OCI-LY3 (cell line): ENCODE measurements at regions not wholly inside any gene's neighbourhood (a gene's known extent, or its start where the extent isn't known, plus 50 kb on each side); places are given as distances from the start of the nearest gene placed in this dataset.

ENCODE experiments used
- H2AFZ ChIP-seq: fragments of 200-600, 300-600 bp; shearing (Covaris generic); 2 replicates; pipeline ENCODE4 v1.6.0; 2014; ENCODE audit warnings: antibody characterized with exemption, low read depth, low read length
- H3K27ac ChIP-seq: fragments of 200-600, 300-600 bp; sonication (generic); 2 replicates; pipeline ENCODE4 v1.5.1; 2014; ENCODE audit warnings: mild to moderate bottlenecking, low read length, moderate library complexity, mixed read lengths
- H3K27me3 ChIP-seq: fragments of 200-600, 300-600 bp; sonication (generic); 2 replicates; pipeline ENCODE4 v1.6.1; 2014; ENCODE audit warnings: low read depth, low read length, mixed read lengths
- H3K36me3 ChIP-seq: fragments of 200-600, 300-600 bp; sonication (generic); replicated peaks from 2 replicates; pipeline ENCODE3; 2014; ENCODE audit warnings: low read depth, low read length, mixed read lengths
- H3K4me1 ChIP-seq: fragments of 300-600, 200-600 bp; sonication (generic); 2 replicates; pipeline ENCODE4 v1.6.1; 2014; ENCODE audit warnings: low read length, mixed read lengths
- H3K4me2 ChIP-seq: fragments of 200-600, 300-600 bp; sonication (generic); 2 replicates; pipeline ENCODE4 v1.6.1; 2014; ENCODE audit warnings: low read length, mixed read lengths
- H3K4me3 ChIP-seq: fragments of 300-600, 200-600 bp; sonication (generic); 2 replicates; pipeline ENCODE4 v1.5.1; 2014; ENCODE audit warnings: antibody characterized with exemption, mild to moderate bottlenecking, low read length, moderate library complexity
- H3K79me2 ChIP-seq: fragments of 300-600, 200-600 bp; shearing (Covaris generic); 2 replicates; pipeline ENCODE4 v1.6.1; 2014; ENCODE audit warnings: mild to moderate bottlenecking, low read length, mixed read lengths
- H3K9ac ChIP-seq: fragments of 300-600, 200-600 bp; shearing (Covaris generic); 2 replicates; pipeline ENCODE4 v1.6.0; 2014; ENCODE audit warnings: mild to moderate bottlenecking, low read length, moderate library complexity
- H3K9me3 ChIP-seq: fragments of 200-600, 300-600 bp; shearing (Covaris generic); 2 replicates; pipeline ENCODE4 v1.6.1; 2014; ENCODE audit warnings: low read length, mixed read lengths; ENCODE audit not compliant: insufficient read depth
- H4K20me1 ChIP-seq: fragments of 200-600, 300-600 bp; sonication (generic); 2 replicates; pipeline ENCODE4 v1.6.1; 2016; ENCODE audit warnings: low read length, mixed read lengths; ENCODE audit not compliant: insufficient read depth
- EZH2phosphoT487 ChIP-seq: fragments of 200-600 bp; shearing (Covaris generic); IDR thresholded peaks from 2 replicates; pipeline ENCODE4 v1.6.1; 2018; ENCODE audit warnings: antibody characterized with exemption, mixed run types, low read depth
- TF ChIP-seq, protein P1 (sequence below): fragments of 200-600, 300-600 bp; sonication (generic); IDR thresholded peaks from 2 replicates; pipeline ENCODE4 v1.5.1; 2014; ENCODE audit warnings: antibody characterized with exemption, low read length, low read depth

DNA sequence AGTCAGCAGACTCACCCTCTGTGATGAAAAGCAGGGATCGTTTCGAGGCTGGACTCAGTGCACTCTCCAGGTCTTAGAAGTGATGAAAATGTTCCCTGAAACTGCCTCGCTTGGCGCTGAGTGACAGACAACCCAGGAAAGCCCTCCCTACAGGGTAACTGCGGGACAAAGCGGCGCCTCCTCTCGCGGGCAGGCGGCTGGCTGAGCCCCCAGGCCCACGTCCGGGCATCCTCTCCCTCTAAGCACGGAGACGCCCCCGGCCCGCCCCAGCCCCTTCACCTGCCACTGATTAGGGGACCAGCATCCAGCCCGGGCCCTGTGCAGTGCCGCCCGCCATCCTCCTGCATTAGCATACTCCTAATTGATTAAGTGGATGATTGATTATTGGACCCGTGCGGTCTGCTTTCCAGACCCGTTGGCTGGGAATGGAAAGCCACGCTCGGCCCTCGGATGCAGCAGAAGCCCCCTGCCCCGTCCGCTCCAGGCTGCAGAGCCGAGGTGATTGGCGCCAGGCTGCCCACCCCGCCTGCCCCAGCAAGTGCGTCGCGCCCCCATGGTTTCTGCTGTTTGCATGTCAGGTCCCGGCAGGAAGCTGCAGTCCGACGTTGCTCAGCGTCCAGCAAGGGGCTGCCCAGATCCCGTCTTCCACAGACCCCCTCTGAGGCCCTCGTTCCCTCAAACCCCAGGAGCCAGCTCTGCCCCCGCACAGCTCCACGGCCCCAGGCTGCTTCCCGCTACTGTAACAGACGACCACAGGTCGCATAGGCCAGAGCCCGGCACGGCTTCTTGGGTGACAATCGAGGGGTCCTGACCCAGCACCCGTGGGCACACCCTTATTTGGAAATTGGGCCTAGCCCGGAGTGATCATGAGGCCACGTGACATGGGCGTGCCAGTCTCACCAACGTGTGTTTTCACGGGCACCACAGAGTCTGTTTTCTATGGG, 131.6 kb downstream of the DLL1 start:
- H3K27ac ChIP-seq, result no peak overlapping the region
- no peaks in the 10 kb centered on the region for H4K20me1 ChIP-seq
- H3K79me2 ChIP-seq, result no peaks in the 10 kb centered on the region
- H3K27me3 ChIP-seq, result no peaks in the 10 kb centered on the region
- no peaks in the 10 kb centered on the region for H3K4me1 ChIP-seq
- TF ChIP-seq EZH2phosphoT487, result no peak
- TF ChIP-seq, protein P1, sequence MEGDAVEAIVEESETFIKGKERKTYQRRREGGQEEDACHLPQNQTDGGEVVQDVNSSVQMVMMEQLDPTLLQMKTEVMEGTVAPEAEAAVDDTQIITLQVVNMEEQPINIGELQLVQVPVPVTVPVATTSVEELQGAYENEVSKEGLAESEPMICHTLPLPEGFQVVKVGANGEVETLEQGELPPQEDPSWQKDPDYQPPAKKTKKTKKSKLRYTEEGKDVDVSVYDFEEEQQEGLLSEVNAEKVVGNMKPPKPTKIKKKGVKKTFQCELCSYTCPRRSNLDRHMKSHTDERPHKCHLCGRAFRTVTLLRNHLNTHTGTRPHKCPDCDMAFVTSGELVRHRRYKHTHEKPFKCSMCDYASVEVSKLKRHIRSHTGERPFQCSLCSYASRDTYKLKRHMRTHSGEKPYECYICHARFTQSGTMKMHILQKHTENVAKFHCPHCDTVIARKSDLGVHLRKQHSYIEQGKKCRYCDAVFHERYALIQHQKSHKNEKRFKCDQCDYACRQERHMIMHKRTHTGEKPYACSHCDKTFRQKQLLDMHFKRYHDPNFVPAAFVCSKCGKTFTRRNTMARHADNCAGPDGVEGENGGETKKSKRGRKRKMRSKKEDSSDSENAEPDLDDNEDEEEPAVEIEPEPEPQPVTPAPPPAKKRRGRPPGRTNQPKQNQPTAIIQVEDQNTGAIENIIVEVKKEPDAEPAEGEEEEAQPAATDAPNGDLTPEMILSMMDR, result no peak
- no peaks in the 10 kb centered on the region for H3K9me3 ChIP-seq
- H3K36me3 ChIP-seq, result no peaks in the 10 kb centered on the region
- H3K4me2 ChIP-seq, result no peak overlapping the region
- no peak overlapping the region for H2AFZ ChIP-seq
- H3K4me3 ChIP-seq, result no peak overlapping the region
- H3K9ac ChIP-seq, result no peak overlapping the region

DNA sequence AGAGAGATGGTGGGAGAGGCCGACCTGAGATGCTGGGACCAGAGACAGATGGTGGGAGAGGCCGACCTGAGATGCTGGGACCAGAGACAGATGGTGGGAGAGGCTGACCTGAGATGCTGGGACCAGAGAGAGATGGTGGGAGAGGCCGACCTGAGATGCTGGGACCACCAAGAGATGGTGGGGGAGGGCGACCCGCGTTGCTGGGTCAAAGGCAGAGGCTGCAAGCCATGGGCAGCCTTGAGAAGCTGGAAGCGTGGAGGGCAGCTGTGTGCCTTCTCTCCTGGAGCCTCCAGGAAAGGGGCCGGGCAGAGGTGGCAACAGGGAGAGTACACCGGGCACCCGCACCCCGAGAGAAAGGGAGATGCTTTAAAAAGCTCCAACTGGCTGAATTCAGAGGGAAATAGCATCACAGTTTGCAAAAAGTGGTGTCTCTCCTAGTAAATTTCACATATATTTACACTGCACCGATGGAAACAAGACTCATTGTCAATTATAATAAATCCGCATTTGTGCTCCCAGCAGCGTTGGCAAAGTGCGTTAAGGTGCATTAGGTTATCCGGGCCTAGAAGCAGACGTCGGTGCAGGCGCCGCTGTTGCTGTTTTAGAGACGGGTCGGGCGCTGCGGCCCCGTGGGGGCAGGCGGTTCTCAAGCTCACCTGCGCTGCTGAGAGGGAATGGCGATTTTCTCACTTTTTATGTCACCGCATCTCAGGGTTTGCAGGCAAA, 132.4 kb downstream of the DLL1 start:
- no peaks in the 10 kb centered on the region for H3K9me3 ChIP-seq
- no peaks in the 10 kb centered on the region for H3K79me2 ChIP-seq
- TF ChIP-seq EZH2phosphoT487, result no peak
- TF ChIP-seq, protein P1, result no peak
- H3K27me3 ChIP-seq, result no peaks in the 10 kb centered on the region
- no peaks in the 10 kb centered on the region for H3K4me1 ChIP-seq
- no peak overlapping the region for H3K4me3 ChIP-seq
- H3K27ac ChIP-seq, result no peak overlapping the region
- no peak overlapping the region for H2AFZ ChIP-seq
- H3K36me3 ChIP-seq, result no peaks in the 10 kb centered on the region
- no peak overlapping the region for H3K9ac ChIP-seq
- no peak overlapping the region for H3K4me2 ChIP-seq
- no peaks in the 10 kb centered on the region for H4K20me1 ChIP-seq

DNA sequence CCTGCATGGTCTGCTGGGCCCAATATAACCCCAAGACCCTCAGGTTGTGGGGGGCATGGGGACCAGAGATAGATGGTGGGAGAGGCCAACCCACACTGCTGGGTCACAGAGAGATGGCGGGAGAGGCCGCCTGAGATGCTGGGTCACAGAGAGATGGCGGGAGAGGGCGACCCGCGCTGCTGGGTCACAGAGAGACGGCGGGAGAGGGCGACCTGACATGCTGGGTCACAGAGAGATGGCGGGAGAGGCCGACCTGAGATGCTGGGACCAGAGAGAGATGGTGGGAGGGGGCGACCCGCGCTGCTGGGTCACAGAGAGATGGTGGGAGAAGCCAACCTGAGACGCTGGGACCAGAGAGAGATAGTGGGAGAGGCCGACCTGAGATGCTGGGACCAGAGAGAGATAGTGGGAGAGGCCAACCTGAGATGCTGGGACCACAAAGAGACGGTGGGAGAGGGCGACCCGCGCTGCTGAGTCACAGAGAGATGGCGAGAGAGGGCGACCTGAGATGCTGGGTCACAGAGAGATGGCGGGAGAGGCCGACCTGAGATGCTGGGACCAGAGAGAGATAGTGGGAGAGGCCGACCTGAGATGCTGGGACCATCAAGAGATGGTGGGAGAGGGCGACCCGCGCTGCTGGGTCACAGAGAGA, 133.2 kb downstream of the DLL1 start:
- Histone ChIP-seq H3K27ac (no peak overlapping the region), H2AFZ (no peak overlapping the region), H3K9ac (no peak overlapping the region), H3K4me2 (no peak overlapping the region), H3K9me3 (no peaks in the 10 kb centered on the region), H3K79me2 (no peaks in the 10 kb centered on the region), H3K27me3 (no peaks in the 10 kb centered on the region), H4K20me1 (no peaks in the 10 kb centered on the region), H3K36me3 (no peaks in the 10 kb centered on the region), H3K4me3 (no peak overlapping the region), H3K4me1 (no peaks in the 10 kb centered on the region)
- TF ChIP-seq, protein P1, result no peak
- TF ChIP-seq EZH2phosphoT487, result no peak
